ENCODE measurements at regions not wholly inside any gene's neighbourhood (a gene's known extent, or its start where the extent isn't known, plus 50 kb on each side); places are given as distances from the start of the nearest gene placed in this dataset.

GRCh38 chr9:31604531-31604930 is 779.9 kb upstream of the ACO1 start (continued):
- no peak for TF ChIP-seq HDAC2 (IDR thresholded peaks at IDR 0.05; ENCODE audit: borderline replicate concordance in 1 of 2, low read depth in 2 of 2, low read length in 2 of 2)
